Testis (tissue), 2 donors: ENCODE measurements at regions not wholly inside any gene's neighbourhood (a gene's known extent, or its start where the extent isn't known, plus 50 kb on each side); places are given as distances from the start of the nearest gene placed in this dataset.

Source experiments
- DNase-seq: peaks from one replicate; pipeline ENCODE4 v3.0.0-alpha.2; 2019
- H3K27ac ChIP-seq, 2 donors: fragments of 200-600 bp; sonication (generic); one replicate each; pipeline ENCODE4 v1.5.1; 2019
- H3K27me3 ChIP-seq: fragments of 200-600 bp; sonication (generic); one replicate; pipeline ENCODE4 v1.5.1; 2019
- H3K36me3 ChIP-seq: fragments of 200-600 bp; sonication (generic); one replicate; pipeline ENCODE4 v1.5.1; 2017; ENCODE audit warnings: low read depth; ENCODE audit errors: missing control alignments
- H3K4me1 ChIP-seq: fragments of 200-600 bp; sonication (generic); one replicate; pipeline ENCODE4 v1.5.1; 2019
- H3K4me3 ChIP-seq, 2 donors: fragments of 200-600 bp; sonication (generic); one replicate each; pipeline ENCODE4 v1.5.1; 2017 to 2019
- H3K9me3 ChIP-seq: fragments of 200-600 bp; sonication (generic); one replicate; pipeline ENCODE4 v1.5.1; 2017
- CTCF ChIP-seq, 3 experiments: fragments of 450-650 bp in 2 of 3; fragments of 200-600 bp in 1 of 3; sonication (generic) in 1 of 3; IDR thresholded peaks; one replicate each; pipeline ENCODE4 v1.5.1; 2016 to 2019; ENCODE audit warnings: antibody characterized with exemption in 3 of 3, mild to moderate bottlenecking in 2 of 3, moderate library complexity in 1 of 3
- POLR2A ChIP-seq: fragments of 450-650 bp; IDR thresholded peaks from one replicate; pipeline ENCODE4 v1.6.1; 2017; ENCODE audit warnings: antibody characterized with exemption, mild to moderate bottlenecking, moderate library complexity
- WGBS, 2 donors: methylation state at CpG; one replicate each; pipeline ENCODE4 v1.1.5; 2018; 5-methylcytosine and 5-hydroxymethylcytosine counted together
- intact Hi-C: fragments of 100-400 bp; cut with DNase I; formaldehyde crosslinking; loops from one replicate; pipeline ENCODE4 v1.15.1; 2023; ENCODE audit warnings: low total_unique reads

- Histone ChIP-seq H3K9me3 (no peaks in the 10 kb centered on the region), H3K36me3 (no peaks in the 10 kb centered on the region), H3K27ac (no peak overlapping the region), H3K27me3 (no peaks in the 10 kb centered on the region), H3K4me1 (peaks cover 2% of the 10 kb centered on the region), H3K4me3 (no peak overlapping the region)
- 67 to 78% methylated on average over 7 of the region's 7 CpGs for WGBS, 2 donors
- intact Hi-C loops, result no loop called here
- peak; percentile 70 for DNase-seq
- no peak for TF ChIP-seq POLR2A
- no peak for TF ChIP-seq CTCF (IDR thresholded peaks at IDR 0.05)
Observed at GRCh38 chr3:124413989-124414598, 316.2 kb upstream of the UMPS start.

GRCh38 chr3:124415446-124415960 is 314.7 kb upstream of the UMPS start:
- Histone ChIP-seq H3K4me1 (peaks cover 15% of the 10 kb centered on the region), H3K36me3 (no peaks in the 10 kb centered on the region), H3K27ac (no peak overlapping the region), H3K27me3 (no peaks in the 10 kb centered on the region), H3K9me3 (no peaks in the 10 kb centered on the region), H3K4me3 (no peak overlapping the region)
- intact Hi-C loops, result no loop called here
- TF ChIP-seq POLR2A (no peak), CTCF (IDR thresholded peaks at IDR 0.05) (no peak)
- DNase-seq, result no peak
- 84 to 91% methylated on average over 3 of the region's 3 CpGs for WGBS, 2 donors

- Histone ChIP-seq H3K9me3 (no peaks in the 10 kb centered on the region), H3K27me3 (no peaks in the 10 kb centered on the region), H3K36me3 (no peaks in the 10 kb centered on the region), H3K4me1 (peaks cover 20% of the 10 kb centered on the region), H3K27ac (peak overlapping the region; percentile 42 to 66), H3K4me3 (no peak overlapping the region)
- intact Hi-C loops, result no loop called here
- TF ChIP-seq POLR2A (no peak), CTCF (IDR thresholded peaks at IDR 0.05) (no peak)
- DNase-seq, result no peak
- 59 to 86% methylated on average over 3 of the region's 3 CpGs for WGBS, 2 donors
Observed at GRCh38 chr3:124419303-124419702, 310.9 kb upstream of the UMPS start.

- TF ChIP-seq CTCF (IDR thresholded peaks at IDR 0.05) (no peak), POLR2A (no peak)
- Histone ChIP-seq H3K27me3 (no peaks in the 10 kb centered on the region), H3K27ac (peak overlapping the region; percentile 51 to 66), H3K4me1 (peaks cover 20% of the 10 kb centered on the region), H3K4me3 (no peak overlapping the region), H3K9me3 (no peaks in the 10 kb centered on the region), H3K36me3 (no peaks in the 10 kb centered on the region)
- peak; percentile 39 for DNase-seq
- WGBS, 2 donors, result 34 to 57% methylated on average over 2 of the region's 2 CpGs
- intact Hi-C loops, result no loop called here
Observed at GRCh38 chr3:124420392-124420791, 309.9 kb upstream of the UMPS start.

GRCh38 chr3:124422805-124423204 is 307.4 kb upstream of the UMPS start:
- 85 to 94% methylated on average over 4 of the region's 4 CpGs for WGBS, 2 donors
- H3K27me3 ChIP-seq, result no peaks in the 10 kb centered on the region
- H3K4me3 ChIP-seq, result no peak overlapping the region
- DNase-seq, result no peak
- H3K4me1 ChIP-seq, result peaks cover 20% of the 10 kb centered on the region
- H3K9me3 ChIP-seq, result no peaks in the 10 kb centered on the region
- H3K36me3 ChIP-seq, result no peaks in the 10 kb centered on the region
- no peak overlapping the region for H3K27ac ChIP-seq
- no peak for TF ChIP-seq CTCF (IDR thresholded peaks at IDR 0.05)
- TF ChIP-seq POLR2A, result no peak
- intact Hi-C loops, result no loop called here
